Esophagus muscularis mucosa (tissue), 4 donors: ENCODE measurements at regions not wholly inside any gene's neighbourhood (a gene's known extent, or its start where the extent isn't known, plus 50 kb on each side); places are given as distances from the start of the nearest gene placed in this dataset.
A peak's percentile ranks its signal among the peaks of the same experiment; 100 is the strongest.
"Not testable (repeated sequence)": the region's sequence is repeated elsewhere in the genome, so short reads cannot be mapped to it uniquely, and the experiment has no call there.

Experiments
- DNase-seq: peaks from one replicate; pipeline ENCODE4 v3.0.0-alpha.2; 2017; ENCODE audit errors: extremely low spot score
- H3K27ac ChIP-seq, 4 donors: fragments of 200-600 bp; sonication (generic); replicated peaks in 1 of 4; 1 replicate in 3 of 4; 2 replicates in 1 of 4; pipeline ENCODE4 v1.5.1; 2016 to 2019; ENCODE audit warnings: mild to moderate bottlenecking in 1 of 4
- H3K27me3 ChIP-seq, 4 donors: fragments of 200-600 bp; sonication (generic); one replicate each; pipeline versions ENCODE4 v1.5.1 to v1.6.0; 2016 to 2019
- H3K36me3 ChIP-seq, 4 donors: fragments of 200-600 bp; sonication (generic); one replicate each; pipeline ENCODE4 v1.5.1; 2016 to 2019
- H3K4me1 ChIP-seq, 4 donors: fragments of 200-600 bp; sonication (generic); one replicate each; pipeline ENCODE4 v1.5.1; 2016 to 2019
- H3K4me3 ChIP-seq, 4 donors: fragments of 200-600 bp; sonication (generic); 1 replicate in 2 of 4; 2 replicates in 2 of 4; pipeline ENCODE4 v1.5.1; 2016 to 2019; ENCODE audit warnings: mild to moderate bottlenecking in 4 of 4, moderate library complexity in 1 of 4
- H3K9me3 ChIP-seq, 4 donors: fragments of 200-600 bp; sonication (generic); 1 replicate in 3 of 4; 2 replicates in 1 of 4; pipeline ENCODE4 v1.5.1; 2016 to 2019
- CTCF ChIP-seq, 3 experiments: fragments of 200-600 bp in 2 of 3; fragments of 450-650 bp in 1 of 3; sonication (generic) in 2 of 3; IDR thresholded peaks; one replicate each; pipeline ENCODE4 v1.5.1; 2017 to 2019; ENCODE audit warnings: antibody characterized with exemption in 3 of 3, mild to moderate bottlenecking in 2 of 3, moderate library complexity in 1 of 3
- EP300 ChIP-seq: sonication (generic); formaldehyde crosslinking; IDR thresholded peaks from one replicate; pipeline ENCODE4 v1.6.1; 2017; ENCODE audit warnings: antibody characterized with exemption
- POLR2A ChIP-seq: fragments of 450-650 bp; IDR thresholded peaks from one replicate; pipeline ENCODE4 v1.6.1; 2017; ENCODE audit warnings: antibody characterized with exemption, moderate library complexity, mild to moderate bottlenecking, low read depth
- POLR2AphosphoS5 ChIP-seq, 2 donors: sonication (generic); formaldehyde crosslinking; IDR thresholded peaks; one replicate each; pipeline ENCODE4 v1.6.1; 2017; ENCODE audit warnings: antibody characterized with exemption in 2 of 2
- WGBS: methylation state at CpG from one replicate; pipeline ENCODE4 v1.1.5; 2018; 5-methylcytosine and 5-hydroxymethylcytosine counted together
- intact Hi-C: fragments of 100-400 bp; cut with DNase I; formaldehyde crosslinking; loops from one replicate; pipeline ENCODE4 v1.15.1; 2023

GRCh38 chr6:167559675-167560479 is 235.0 kb downstream of the TTLL2 start:
- H3K27ac ChIP-seq: no peak overlapping the region
- no peak overlapping the region for H3K4me3 ChIP-seq
- DNase-seq: peak; percentile 60
- H3K27me3 ChIP-seq: no peaks in the 10 kb centered on the region
- WGBS: 79% methylated on average over 15 of the region's 15 CpGs
- peaks cover 0 to 15% (median 9%) of the 10 kb centered on the region in 4 donors for H3K9me3 ChIP-seq
- no peaks in the 10 kb centered on the region for H3K36me3 ChIP-seq
- no peaks in the 10 kb centered on the region for H3K4me1 ChIP-seq
- TF ChIP-seq EP300 (no peak), CTCF (IDR thresholded peaks at IDR 0.05) (no peak), POLR2A (no peak), POLR2AphosphoS5 (IDR thresholded peaks at IDR 0.05) (no peak)
- intact Hi-C loops: no loop called here

DNA sequence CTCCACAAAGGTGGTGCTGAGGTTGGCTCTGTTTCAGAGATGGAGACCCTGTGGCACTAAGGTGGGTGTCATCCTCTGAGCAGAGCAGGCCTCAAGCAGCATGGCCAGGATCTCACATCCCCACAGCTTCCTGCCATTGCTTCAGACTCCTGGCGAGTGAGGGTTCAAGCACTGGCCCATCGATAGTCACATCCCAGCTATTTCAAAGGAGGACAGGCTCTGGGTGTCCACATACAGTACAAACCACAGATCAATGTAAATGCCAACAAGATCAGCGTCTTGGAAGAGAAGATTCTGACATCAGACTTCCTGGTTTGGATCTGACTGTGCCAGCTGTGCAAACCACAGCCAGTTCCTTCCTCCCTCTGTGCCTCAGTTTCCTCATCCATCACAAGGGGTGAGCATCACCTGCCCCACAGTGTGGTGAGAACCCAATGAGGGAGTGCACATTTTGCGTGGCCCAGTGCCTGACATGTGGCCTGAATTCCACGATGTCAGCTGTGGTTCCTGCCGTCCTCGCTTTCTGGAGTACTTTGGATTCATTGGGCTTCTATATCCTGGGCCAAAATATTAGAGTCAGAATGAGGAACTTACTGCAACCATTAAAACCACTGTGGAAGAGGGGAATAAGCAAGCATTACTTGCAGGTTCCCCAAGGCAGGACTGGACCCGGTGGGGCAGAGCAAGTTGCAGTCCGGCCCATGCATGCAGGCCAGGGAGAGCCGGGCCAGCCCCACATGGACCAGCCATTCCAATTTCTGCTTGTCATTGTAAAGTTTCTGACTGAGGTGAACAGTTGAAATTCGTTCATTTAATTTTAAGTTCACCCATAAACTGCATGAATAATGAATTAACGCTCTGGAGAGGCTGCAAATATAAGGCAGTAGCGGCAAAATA is 236.0 kb downstream of the TTLL2 start:
- TF ChIP-seq POLR2AphosphoS5 (IDR thresholded peaks at IDR 0.05) (no peak), CTCF (IDR thresholded peaks at IDR 0.05) (no peak), POLR2A (no peak), EP300 (no peak)
- no peaks in the 10 kb centered on the region for H3K36me3 ChIP-seq
- intact Hi-C loops: no loop called here
- no peak overlapping the region for H3K4me3 ChIP-seq
- peak; percentile 55 for DNase-seq
- peaks cover 0 to 6% (median 2%) of the 10 kb centered on the region in 4 donors for H3K4me1 ChIP-seq
- 93% methylated on average over 12 of the region's 13 CpGs for WGBS
- peaks cover 0 to 7% (median 5%) of the 10 kb centered on the region in 4 donors for H3K9me3 ChIP-seq
- H3K27me3 ChIP-seq: no peaks in the 10 kb centered on the region
- no peak overlapping the region for H3K27ac ChIP-seq

GRCh38 chr6:167562862-167563261 is 238.0 kb downstream of the TTLL2 start:
- H3K27me3 ChIP-seq, H3K9me3 ChIP-seq, H3K4me3 ChIP-seq, H3K36me3 ChIP-seq, intact Hi-C loops, H3K27ac ChIP-seq, DNase-seq: not testable (repeated sequence)
- WGBS: no CpG with 5 or more reads among the region's 6 CpGs
- peaks cover 0 to 17% (median 8%) of the 10 kb centered on the region in 4 donors for H3K4me1 ChIP-seq

GRCh38 chr6:167564416-167565250 is 239.7 kb downstream of the TTLL2 start:
- no peak overlapping the region for H3K27ac ChIP-seq
- no peaks in the 10 kb centered on the region for H3K27me3 ChIP-seq
- WGBS: 92% methylated on average over 8 of the region's 16 CpGs
- intact Hi-C loops: no loop called here
- no peaks in the 10 kb centered on the region for H3K36me3 ChIP-seq
- no peaks in the 10 kb centered on the region for H3K9me3 ChIP-seq
- peaks cover 0 to 17% (median 8%) of the 10 kb centered on the region in 4 donors for H3K4me1 ChIP-seq
- peak; percentile 42 for DNase-seq
- no peak for TF ChIP-seq POLR2AphosphoS5 (IDR thresholded peaks at IDR 0.05)
- no peak for TF ChIP-seq POLR2A
- no peak for TF ChIP-seq CTCF (IDR thresholded peaks at IDR 0.05)
- no peak for TF ChIP-seq EP300
- no peak overlapping the region for H3K4me3 ChIP-seq
